Hepatocyte (in vitro differentiated cells): ENCODE measurements at regions not wholly inside any gene's neighbourhood (a gene's known extent, or its start where the extent isn't known, plus 50 kb on each side); places are given as distances from the start of the nearest gene placed in this dataset.

Experiments
- DNase-seq: peaks from one replicate; pipeline ENCODE4 v3.0.0-alpha.2; 2016; ENCODE audit warnings: low spot score
- H2AFZ ChIP-seq: fragments of 200-600 bp; sonication (generic); 2 replicates; pipeline ENCODE4 v1.6.0; 2016; ENCODE audit warnings: antibody characterized with exemption, mild to moderate bottlenecking
- H3K27ac ChIP-seq: fragments of 200-600 bp; sonication (generic); 2 replicates; pipeline ENCODE4 v1.5.1; 2016; ENCODE audit warnings: mild to moderate bottlenecking
- H3K27me3 ChIP-seq: fragments of 200-600 bp; sonication (generic); 2 replicates; pipeline ENCODE4 v1.6.1; 2016
- H3K36me3 ChIP-seq: fragments of 200-600 bp; sonication (generic); replicated peaks from 2 replicates; pipeline ENCODE4 v1.5.1; 2016; ENCODE audit warnings: low read depth; ENCODE audit not compliant: insufficient read depth
- H3K4me1 ChIP-seq: fragments of 200-600 bp; sonication (generic); 2 replicates; pipeline ENCODE4 v1.5.1; 2016; ENCODE audit warnings: mild to moderate bottlenecking, moderate library complexity; ENCODE audit not compliant: insufficient read depth
- H3K4me2 ChIP-seq: fragments of 200-600 bp; sonication (generic); 2 replicates; pipeline ENCODE4 v1.6.0; 2016
- H3K4me3 ChIP-seq: fragments of 200-600 bp; sonication (generic); 2 replicates; pipeline ENCODE4 v1.5.1; 2016; ENCODE audit warnings: mild to moderate bottlenecking
- H3K79me2 ChIP-seq: fragments of 200-600 bp; sonication (generic); 2 replicates; pipeline ENCODE4 v1.6.0; 2017; ENCODE audit warnings: mild to moderate bottlenecking
- H3K9me2 ChIP-seq: fragments of 200-600 bp; sonication (generic); replicated peaks from 2 replicates; pipeline ENCODE4 v1.6.0; 2017; ENCODE audit warnings: mild to moderate bottlenecking; ENCODE audit not compliant: insufficient read depth
- H3K9me3 ChIP-seq: fragments of 200-600 bp; sonication (generic); 2 replicates; pipeline ENCODE4 v1.5.1; 2016; ENCODE audit warnings: low read depth, mild to moderate bottlenecking
- H4K20me1 ChIP-seq: fragments of 200-600 bp; sonication (generic); 2 replicates; pipeline ENCODE4 v1.6.0; 2016; ENCODE audit warnings: mild to moderate bottlenecking; ENCODE audit not compliant: insufficient read depth, poor library complexity, severe bottlenecking
- CTCF ChIP-seq: fragments of 200-600 bp; sonication (generic); IDR thresholded peaks from 2 replicates; pipeline ENCODE4 v1.5.1; 2016; ENCODE audit warnings: antibody characterized with exemption, mild to moderate bottlenecking; ENCODE audit not compliant: poor library complexity
- EZH2 ChIP-seq: fragments of 200-600 bp; sonication (generic); IDR thresholded peaks from 2 replicates; pipeline ENCODE4 v1.6.1; 2016; ENCODE audit warnings: antibody characterized with exemption, mild to moderate bottlenecking, borderline replicate concordance
- EZH2phosphoT487 ChIP-seq: fragments of 200-600 bp; sonication (generic); IDR thresholded peaks from one replicate; pipeline ENCODE4 v1.6.1; 2018; ENCODE audit warnings: antibody characterized with exemption, mild to moderate bottlenecking, low read depth, moderate library complexity; ENCODE audit not compliant: unreplicated experiment, severe bottlenecking
- WGBS: methylation state at CpG from one replicate; pipeline ENCODE4 v1.1.6; 2016; ENCODE audit warnings: low lambda C conversion rate; ENCODE audit errors: missing lambda C conversion rate; 5-methylcytosine and 5-hydroxymethylcytosine counted together

- no peak overlapping the region for H3K27ac ChIP-seq
- no peaks in the 10 kb centered on the region for H3K27me3 ChIP-seq
These were observed 192.3 kb upstream of the BCHE start for GRCh38 chr3:166029507-166029906.

GRCh38 chr3:166013073-166013679, 176.0 kb upstream of the BCHE start:
- peak; percentile 58 for DNase-seq
- Histone ChIP-seq H4K20me1 (no peaks in the 10 kb centered on the region), H3K79me2 (no peaks in the 10 kb centered on the region), H3K36me3 (no peaks in the 10 kb centered on the region), H2AFZ (no peak overlapping the region), H3K4me3 (no peak overlapping the region), H3K4me2 (no peak overlapping the region), H3K4me1 (no peaks in the 10 kb centered on the region), H3K27ac (no peak overlapping the region), H3K9me3 (no peaks in the 10 kb centered on the region), H3K9me2 (no peaks in the 10 kb centered on the region), H3K27me3 (no peaks in the 10 kb centered on the region)
- TF ChIP-seq CTCF (peak; percentile 83), EZH2 (no peak), EZH2phosphoT487 (no peak)
- 0% methylated on average over 1 of the region's 1 CpG for WGBS

More at GRCh38 chr3:166029507-166029906, 192.3 kb upstream of the BCHE start:
- TF ChIP-seq EZH2phosphoT487, result no peak
- TF ChIP-seq EZH2, result no peak
- no peak for TF ChIP-seq CTCF
- H4K20me1 ChIP-seq, result no peaks in the 10 kb centered on the region
- H3K79me2 ChIP-seq, result no peaks in the 10 kb centered on the region
- H3K9me2 ChIP-seq, result no peaks in the 10 kb centered on the region
- H3K36me3 ChIP-seq, result no peaks in the 10 kb centered on the region
- no peaks in the 10 kb centered on the region for H3K4me1 ChIP-seq
- 40% methylated on average over 3 of the region's 3 CpGs for WGBS
- DNase-seq, result no peak
- H3K4me3 ChIP-seq, result no peak overlapping the region
- H2AFZ ChIP-seq, result no peak overlapping the region
- H3K4me2 ChIP-seq, result no peak overlapping the region
- no peaks in the 10 kb centered on the region for H3K9me3 ChIP-seq

GRCh38 chr3:166011771-166012170, 174.5 kb upstream of the BCHE start:
- H3K79me2 ChIP-seq, result no peaks in the 10 kb centered on the region
- H4K20me1 ChIP-seq, result no peaks in the 10 kb centered on the region
- no peak overlapping the region for H3K4me3 ChIP-seq
- WGBS, result 95% methylated on average over 1 of the region's 1 CpG
- no peaks in the 10 kb centered on the region for H3K27me3 ChIP-seq
- H3K27ac ChIP-seq, result no peak overlapping the region
- no peaks in the 10 kb centered on the region for H3K9me3 ChIP-seq
- H3K36me3 ChIP-seq, result no peaks in the 10 kb centered on the region
- TF ChIP-seq EZH2 (no peak), EZH2phosphoT487 (no peak), CTCF (no peak)
- H2AFZ ChIP-seq, result no peak overlapping the region
- H3K4me2 ChIP-seq, result no peak overlapping the region
- H3K4me1 ChIP-seq, result no peaks in the 10 kb centered on the region
- no peak for DNase-seq
- H3K9me2 ChIP-seq, result no peaks in the 10 kb centered on the region
